GM12878 (cell line): ENCODE measurements at regions not wholly inside any gene's neighbourhood (a gene's known extent, or its start where the extent isn't known, plus 50 kb on each side); places are given as distances from the start of the nearest gene placed in this dataset. TPM values are rescaled to one million over a fixed set of nuclear protein-coding genes. Genes with fewer than 3 reads are reported as not detected.
A peak's percentile ranks its signal among the peaks of the same experiment; 100 is the strongest.

Experiments used
- ATAC-seq: fragments of 200-7000 bp; cut with Tn5 transposase; 3 replicates; pipeline ENCODE4 v1.9.1; 2020; ENCODE audit warnings: mild to moderate bottlenecking, moderate library complexity
- BruUV-seq: library from RNA; stranded (reverse); fragments of 400-500 nt; replicated peaks from 2 replicates; lab custom pipeline; 2021; lab: Mats Ljungman, UMichigan
- CTCF ChIA-PET: fragments of 300-600 bp; sonication (Branson Sonifier 250); formaldehyde crosslinking; extraction: SDS; loops from one replicate; lab custom pipeline; 2021; ENCODE audit warnings: inconsistent platforms; lab: Yijun Ruan, JAX
- POLR2A ChIA-PET: fragments of 350-600 bp; formaldehyde crosslinking; extraction: SDS; loops from one replicate; lab custom pipeline; 2021; ENCODE audit warnings: inconsistent platforms; lab: Charles Lee
- RAD21 ChIA-PET: fragments of 300-600 bp; sonication (Branson Sonifier 250); formaldehyde crosslinking; loops from one replicate; lab custom pipeline; 2023; ENCODE audit warnings: antibody characterized with exemption; ENCODE audit not compliant: unreplicated experiment; lab: Charles Lee
- SMC1A ChIA-PET: fragments of 300-600 bp; sonication (Branson Sonifier 250); formaldehyde crosslinking; loops from one replicate; lab custom pipeline; 2023; ENCODE audit not compliant: unreplicated experiment, uncharacterized antibody; lab: Charles Lee
- DNase-seq: peaks from one replicate; pipeline ENCODE4 v3.0.0-alpha.2; 2011; ENCODE audit warnings: low read depth, low spot score
- FAIRE-seq: peaks from 3 replicates; lab custom pipeline; 2011; peaks lifted over from hg19 to GRCh38; lab: Jason Lieb, UNC
- H2AFZ ChIP-seq: 2 replicates; pipeline ENCODE4 v1.6.0; 2011; ENCODE audit warnings: low read depth, low read length, control low read depth; ENCODE audit not compliant: control insufficient read depth
- H3K27ac ChIP-seq: 2 replicates; pipeline ENCODE4 v1.5.1; 2011; ENCODE audit warnings: control low read depth; ENCODE audit not compliant: control insufficient read depth, insufficient read depth
- H3K27me3 ChIP-seq, 2 experiments: replicated peaks in 1 of 2; 2 replicates each; pipeline versions ENCODE4 v1.6.0 to v1.6.1; 2011; ENCODE audit warnings: low read length in 1 of 2; ENCODE audit not compliant: control insufficient read depth in 2 of 2, insufficient read depth in 2 of 2
- H3K36me3 ChIP-seq, 2 experiments: 2 replicates each; pipeline ENCODE4 v1.5.1; 2011; ENCODE audit warnings: low read length in 1 of 2; ENCODE audit not compliant: control insufficient read depth in 2 of 2, insufficient read depth in 2 of 2
- H3K4me1 ChIP-seq: 2 replicates; pipeline ENCODE4 v1.6.1; 2011; ENCODE audit warnings: mild to moderate bottlenecking, low read length, moderate library complexity, mixed read lengths; ENCODE audit not compliant: control insufficient read depth, insufficient read depth
- H3K4me2 ChIP-seq: 2 replicates; pipeline ENCODE4 v1.6.0; 2011; ENCODE audit warnings: control low read depth; ENCODE audit not compliant: control insufficient read depth, insufficient read depth
- H3K4me3 ChIP-seq: fragments of 200-600 bp; sonication (generic); 2 replicates; pipeline ENCODE4 v1.5.1; 2016
- H3K79me2 ChIP-seq: 2 replicates; pipeline ENCODE4 v1.6.0; 2011; ENCODE audit warnings: low read length; ENCODE audit not compliant: control insufficient read depth, insufficient read depth
- H3K9ac ChIP-seq: 2 replicates; pipeline ENCODE4 v1.8.0; 2011; ENCODE audit warnings: low read length, control low read depth, mixed read lengths; ENCODE audit not compliant: control insufficient read depth, insufficient read depth
- H3K9me3 ChIP-seq: replicated peaks from 3 replicates; pipeline ENCODE4 v1.5.1; 2011; ENCODE audit warnings: mild to moderate bottlenecking, low read length; ENCODE audit not compliant: control insufficient read depth, insufficient read depth
- H4K20me1 ChIP-seq: 2 replicates; pipeline ENCODE4 v1.6.0; 2011; ENCODE audit not compliant: control insufficient read depth, insufficient read depth
- FOS ChIP-seq: IDR thresholded peaks from 3 replicates; pipeline ENCODE4 v1.6.1; 2011; ENCODE audit warnings: borderline replicate concordance; ENCODE audit not compliant: insufficient read length; ENCODE audit errors: extremely low read depth
- WGBS: methylation state at CpG from one replicate; pipeline ENCODE4 v1.1.6; 2016; ENCODE audit warnings: low lambda C conversion rate; ENCODE audit not compliant: insufficient replicate concordance, insufficient coverage; ENCODE audit errors: missing lambda C conversion rate; 5-methylcytosine and 5-hydroxymethylcytosine counted together
- in situ Hi-C: fragments of 300-500 bp; cut with MboI; formaldehyde crosslinking; loops from 9 replicates; pipeline ENCODE4 v1.14.3; 2018; ENCODE audit warnings: mixed read lengths
- intact Hi-C: fragments of 100-400 bp; cut with micrococcal nuclease; formaldehyde crosslinking; loops from one replicate; pipeline ENCODE4 v1.14.2; 2022; ENCODE audit not compliant: unreplicated experiment
- microRNA counts: library from miRNA; unstranded; fragments of <30 nt; microRNA quantifications from one replicate; lab custom pipeline; 2016
- microRNA-seq: library from miRNA; unstranded; fragments of <30 nt; microRNA quantifications from one replicate; pipeline ENCODE4, GENCODE V29; 2018
- small RNA-seq: library from RNA; depleted of rRNA; stranded (forward); fragments of <200 nt; gene quantifications from one replicate; pipeline ENCODE3, GENCODE V24; 2014
- TF ChIP-seq, protein P1 (sequence below): fragments of 450-650 bp; IDR thresholded peaks from 2 replicates; pipeline ENCODE4 v1.6.1; 2017; ENCODE audit warnings: mild to moderate bottlenecking, moderate library complexity

DNA sequence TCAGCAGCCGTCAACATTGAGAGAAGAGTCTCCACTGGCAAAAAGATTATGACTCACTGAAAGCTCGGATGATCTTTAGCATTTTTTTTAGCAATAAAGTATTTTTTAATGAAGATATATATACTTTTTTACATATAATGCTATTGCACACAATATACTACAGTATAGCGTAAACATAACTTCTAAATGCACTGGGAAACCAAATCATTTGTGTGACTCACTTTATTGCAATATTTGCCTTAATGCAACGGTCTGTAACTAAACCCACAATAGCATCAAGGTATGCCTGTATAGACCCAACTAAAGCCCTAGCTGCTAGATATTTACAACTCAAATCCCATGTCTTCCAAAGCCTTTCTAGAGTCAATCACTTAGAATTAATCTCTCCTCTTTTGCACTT, 52.3 kb upstream of the EDNRA start:
- in situ Hi-C loops = no loop called here
- no peaks in the 10 kb centered on the region for H3K4me1 ChIP-seq
- no peak for FAIRE-seq
- no peak overlapping the region for H3K4me3 ChIP-seq
- no peak overlapping the region for H2AFZ ChIP-seq
- H3K79me2 ChIP-seq = no peaks in the 10 kb centered on the region
- no peak overlapping the region for H3K27ac ChIP-seq
- H3K4me2 ChIP-seq = no peak overlapping the region
- BruUV-seq = no TSS peak
- 13% methylated on average over 4 of the region's 4 CpGs for WGBS
- H3K27me3 ChIP-seq = no peaks in the 10 kb centered on the region; a peak in 1 of 4 replicates
- TF ChIP-seq, protein P1, sequence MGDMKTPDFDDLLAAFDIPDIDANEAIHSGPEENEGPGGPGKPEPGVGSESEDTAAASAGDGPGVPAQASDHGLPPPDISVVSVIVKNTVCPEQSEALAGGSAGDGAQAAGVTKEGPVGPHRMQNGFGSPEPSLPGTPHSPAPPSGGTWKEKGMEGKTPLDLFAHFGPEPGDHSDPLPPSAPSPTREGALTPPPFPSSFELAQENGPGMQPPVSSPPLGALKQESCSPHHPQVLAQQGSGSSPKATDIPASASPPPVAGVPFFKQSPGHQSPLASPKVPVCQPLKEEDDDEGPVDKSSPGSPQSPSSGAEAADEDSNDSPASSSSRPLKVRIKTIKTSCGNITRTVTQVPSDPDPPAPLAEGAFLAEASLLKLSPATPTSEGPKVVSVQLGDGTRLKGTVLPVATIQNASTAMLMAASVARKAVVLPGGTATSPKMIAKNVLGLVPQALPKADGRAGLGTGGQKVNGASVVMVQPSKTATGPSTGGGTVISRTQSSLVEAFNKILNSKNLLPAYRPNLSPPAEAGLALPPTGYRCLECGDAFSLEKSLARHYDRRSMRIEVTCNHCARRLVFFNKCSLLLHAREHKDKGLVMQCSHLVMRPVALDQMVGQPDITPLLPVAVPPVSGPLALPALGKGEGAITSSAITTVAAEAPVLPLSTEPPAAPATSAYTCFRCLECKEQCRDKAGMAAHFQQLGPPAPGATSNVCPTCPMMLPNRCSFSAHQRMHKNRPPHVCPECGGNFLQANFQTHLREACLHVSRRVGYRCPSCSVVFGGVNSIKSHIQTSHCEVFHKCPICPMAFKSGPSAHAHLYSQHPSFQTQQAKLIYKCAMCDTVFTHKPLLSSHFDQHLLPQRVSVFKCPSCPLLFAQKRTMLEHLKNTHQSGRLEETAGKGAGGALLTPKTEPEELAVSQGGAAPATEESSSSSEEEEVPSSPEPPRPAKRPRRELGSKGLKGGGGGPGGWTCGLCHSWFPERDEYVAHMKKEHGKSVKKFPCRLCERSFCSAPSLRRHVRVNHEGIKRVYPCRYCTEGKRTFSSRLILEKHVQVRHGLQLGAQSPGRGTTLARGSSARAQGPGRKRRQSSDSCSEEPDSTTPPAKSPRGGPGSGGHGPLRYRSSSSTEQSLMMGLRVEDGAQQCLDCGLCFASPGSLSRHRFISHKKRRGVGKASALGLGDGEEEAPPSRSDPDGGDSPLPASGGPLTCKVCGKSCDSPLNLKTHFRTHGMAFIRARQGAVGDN = no peak
- TF ChIP-seq, all 136 proteins: peak for 0
- Histone ChIP-seq H4K20me1 (no peaks in the 10 kb centered on the region), H3K9me3 (no peaks in the 10 kb centered on the region), H3K36me3 (no peaks in the 10 kb centered on the region), H3K9ac (no peak overlapping the region)
- no peak for DNase-seq
- POLR2A ChIA-PET = no interaction called here
- SMC1A ChIA-PET = no interaction called here
- CTCF ChIA-PET = no interaction called here
- intact Hi-C loops = no loop called here
- RAD21 ChIA-PET = no interaction called here
- ATAC-seq = no peak

DNA sequence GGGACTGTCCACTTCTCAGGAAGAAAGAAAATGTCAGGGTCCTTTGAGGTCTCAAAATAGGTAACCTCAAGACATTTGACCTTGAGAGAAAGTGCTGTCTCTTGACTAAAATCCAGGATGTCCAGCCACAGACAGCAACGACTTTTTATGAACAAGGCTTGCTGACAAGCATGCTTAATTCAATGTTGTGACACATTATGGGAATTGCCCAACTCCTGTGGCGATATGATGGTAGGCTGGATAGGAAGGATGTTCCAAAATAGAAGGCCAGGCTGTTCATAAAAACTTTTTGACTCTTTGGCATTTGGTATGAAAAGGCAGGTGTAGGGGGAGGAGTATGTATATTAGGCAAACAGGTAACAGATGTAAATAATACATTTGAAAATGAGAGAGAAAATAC, 50.8 kb upstream of the EDNRA start:
- no peaks in the 10 kb centered on the region for H3K36me3 ChIP-seq
- no peaks in the 10 kb centered on the region for H3K4me1 ChIP-seq
- no peak overlapping the region for H2AFZ ChIP-seq
- ATAC-seq = no peak
- no peaks in the 10 kb centered on the region for H3K79me2 ChIP-seq
- no peak overlapping the region for H3K4me3 ChIP-seq
- no peak for DNase-seq
- H3K9ac ChIP-seq = no peak overlapping the region
- no peak for TF ChIP-seq FOS
- WGBS = 0% methylated on average over 2 of the region's 2 CpGs
- H3K27ac ChIP-seq = no peak overlapping the region
- ChIA-PET CTCF (no interaction called here), RAD21 (no interaction called here), SMC1A (no interaction called here), POLR2A (no interaction called here)
- no TSS peak for BruUV-seq
- no peaks in the 10 kb centered on the region for H4K20me1 ChIP-seq
- H3K27me3 ChIP-seq = no peaks in the 10 kb centered on the region
- no peak for FAIRE-seq
- in situ Hi-C loops (no loop called here), intact Hi-C loops (no loop called here)
- no peak overlapping the region for H3K4me2 ChIP-seq
- no peaks in the 10 kb centered on the region for H3K9me3 ChIP-seq

MicroRNAs in the stretch of these regions (microRNA counts, 767-probe panel; counts per million panel counts)
- microRNA hsa-miR-548g-3p (lab: Ali Mortazavi, UCI) = 1,346 counts per million, percentile 48 among the panel's probes with 10 or more counts

Small RNA genes lying in the stretch of these regions (microRNA-seq; reads per million reads assigned to microRNA genes)
- not detected for gene MIR548G

Small RNA genes lying in the stretch of these regions (small RNA-seq; reads per million reads assigned to genes)
- gene MIR548G = not detected
